Karpas-422 (cell line): ENCODE measurements at regions not wholly inside any gene's neighbourhood (a gene's known extent, or its start where the extent isn't known, plus 50 kb on each side); places are given as distances from the start of the nearest gene placed in this dataset.

Experiments
- DNase-seq: peaks from one replicate; pipeline ENCODE4 v3.0.0-alpha.2; 2015
- H2AFZ ChIP-seq: fragments of 200-600 bp; sonication (generic); 2 replicates; pipeline ENCODE4 v1.6.1; 2014; ENCODE audit warnings: antibody characterized with exemption, low read length, mixed read lengths
- H3K27ac ChIP-seq: fragments of 200-600 bp; sonication (generic); 2 replicates; pipeline ENCODE4 v1.5.1; 2014; ENCODE audit warnings: mild to moderate bottlenecking, low read length, moderate library complexity
- H3K27me3 ChIP-seq: fragments of 200-600 bp; sonication (generic); 2 replicates; pipeline ENCODE4 v1.6.1; 2014; ENCODE audit warnings: low read length, mixed read lengths
- H3K36me3 ChIP-seq: fragments of 200-600 bp; sonication (generic); 2 replicates; pipeline ENCODE4 v1.6.1; 2014; ENCODE audit warnings: low read length, mixed read lengths; ENCODE audit not compliant: insufficient read depth
- H3K4me1 ChIP-seq: fragments of 200-600 bp; sonication (generic); 2 replicates; pipeline ENCODE4 v1.6.1; 2014; ENCODE audit warnings: mild to moderate bottlenecking, low read length, mixed read lengths
- H3K4me2 ChIP-seq: fragments of 200-600 bp; sonication (generic); 2 replicates; pipeline ENCODE4 v1.6.1; 2014; ENCODE audit warnings: low read length, low read depth, mild to moderate bottlenecking; ENCODE audit not compliant: poor library complexity, severe bottlenecking
- H3K4me3 ChIP-seq: fragments of 200-600 bp; sonication (generic); 2 replicates; pipeline ENCODE4 v1.5.1; 2014; ENCODE audit warnings: mild to moderate bottlenecking, antibody characterized with exemption, low read length, mixed read lengths
- H3K79me2 ChIP-seq: fragments of 200-600 bp; sonication (generic); 2 replicates; pipeline ENCODE4 v1.6.1; 2014; ENCODE audit warnings: mild to moderate bottlenecking, low read length, mixed read lengths
- H3K9ac ChIP-seq: fragments of 200-600 bp; sonication (generic); 2 replicates; pipeline ENCODE4 v1.6.0; 2014; ENCODE audit warnings: low read length
- H3K9me2 ChIP-seq: fragments of 200-600 bp; sonication (generic), shearing (Covaris generic); replicated peaks from 2 replicates; pipeline ENCODE4 v1.6.0; 2014; ENCODE audit warnings: mild to moderate bottlenecking, low read length, moderate library complexity; ENCODE audit not compliant: insufficient read depth
- H3K9me3 ChIP-seq: fragments of 300-700, 200-600 bp; sonication (generic); 2 replicates; pipeline ENCODE4 v1.6.1; 2014; ENCODE audit warnings: low read length, mixed read lengths
- H4K20me1 ChIP-seq: fragments of 200-600 bp; sonication (generic); 2 replicates; pipeline ENCODE4 v1.6.1; 2014; ENCODE audit warnings: mild to moderate bottlenecking, antibody characterized with exemption, low read length, low read depth; ENCODE audit not compliant: insufficient read depth

- Histone ChIP-seq H3K4me3 (no peak overlapping the region), H3K9me2 (no peaks in the 10 kb centered on the region), H3K27me3 (no peaks in the 10 kb centered on the region), H4K20me1 (no peaks in the 10 kb centered on the region), H2AFZ (no peak overlapping the region), H3K4me1 (no peaks in the 10 kb centered on the region), H3K9ac (no peak overlapping the region), H3K36me3 (no peaks in the 10 kb centered on the region), H3K79me2 (no peaks in the 10 kb centered on the region), H3K27ac (no peak overlapping the region), H3K4me2 (no peak overlapping the region), H3K9me3 (no peaks in the 10 kb centered on the region)
- DNase-seq: no peak
Measured at GRCh38 chr15:88990185-88990679, 77.1 kb upstream of the MFGE8 start.

- H3K9me3 ChIP-seq: no peaks in the 10 kb centered on the region
- no peaks in the 10 kb centered on the region for H3K79me2 ChIP-seq
- H3K9me2 ChIP-seq: no peaks in the 10 kb centered on the region
- H3K9ac ChIP-seq: no peak overlapping the region
- no peaks in the 10 kb centered on the region for H4K20me1 ChIP-seq
- no peak overlapping the region for H3K27ac ChIP-seq
- no peaks in the 10 kb centered on the region for H3K36me3 ChIP-seq
- no peak overlapping the region for H3K4me3 ChIP-seq
- no peaks in the 10 kb centered on the region for H3K4me1 ChIP-seq
- H3K4me2 ChIP-seq: no peak overlapping the region
- DNase-seq: no peak
- no peak overlapping the region for H2AFZ ChIP-seq
- no peaks in the 10 kb centered on the region for H3K27me3 ChIP-seq
Measured at GRCh38 chr15:88992216-88992615, 79.0 kb upstream of the MFGE8 start.

DNA sequence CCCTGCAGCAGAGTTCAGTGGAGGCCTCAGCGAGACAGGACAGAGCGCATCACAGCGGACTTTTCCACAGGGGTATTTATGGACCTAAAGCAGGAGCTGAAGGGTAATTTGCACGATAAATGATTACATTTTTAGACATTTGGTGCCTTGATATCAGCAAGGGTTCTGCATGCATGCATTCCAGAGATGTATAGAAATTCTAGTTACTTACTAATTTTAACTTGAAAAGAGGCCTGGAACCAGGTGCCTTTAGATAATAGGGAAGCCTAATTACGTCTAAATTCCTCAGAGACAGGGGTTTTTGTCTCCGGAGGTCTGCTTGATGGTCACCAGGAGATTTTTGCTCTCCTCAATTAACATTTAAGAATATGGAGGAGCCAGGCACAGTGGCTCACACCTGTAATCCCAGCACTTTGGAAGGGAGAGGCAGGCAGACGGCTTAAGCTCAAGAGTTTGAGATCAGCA, 79.8 kb upstream of the MFGE8 start:
- no peaks in the 10 kb centered on the region for H3K79me2 ChIP-seq
- no peaks in the 10 kb centered on the region for H3K36me3 ChIP-seq
- no peak for DNase-seq
- no peaks in the 10 kb centered on the region for H3K27me3 ChIP-seq
- no peak overlapping the region for H3K27ac ChIP-seq
- H2AFZ ChIP-seq: no peak overlapping the region
- H3K4me2 ChIP-seq: no peak overlapping the region
- no peaks in the 10 kb centered on the region for H3K9me2 ChIP-seq
- no peaks in the 10 kb centered on the region for H4K20me1 ChIP-seq
- no peak overlapping the region for H3K9ac ChIP-seq
- no peaks in the 10 kb centered on the region for H3K4me1 ChIP-seq
- H3K9me3 ChIP-seq: no peaks in the 10 kb centered on the region
- no peak overlapping the region for H3K4me3 ChIP-seq

- H3K9ac ChIP-seq: no peak overlapping the region
- H3K4me1 ChIP-seq: no peaks in the 10 kb centered on the region
- DNase-seq: no peak
- no peak overlapping the region for H2AFZ ChIP-seq
- no peaks in the 10 kb centered on the region for H3K9me3 ChIP-seq
- no peak overlapping the region for H3K4me3 ChIP-seq
- no peaks in the 10 kb centered on the region for H4K20me1 ChIP-seq
- no peak overlapping the region for H3K4me2 ChIP-seq
- no peak overlapping the region for H3K27ac ChIP-seq
- no peaks in the 10 kb centered on the region for H3K79me2 ChIP-seq
- H3K27me3 ChIP-seq: no peaks in the 10 kb centered on the region
- H3K36me3 ChIP-seq: no peaks in the 10 kb centered on the region
- no peaks in the 10 kb centered on the region for H3K9me2 ChIP-seq
Measured at GRCh38 chr15:88993662-88994061, 80.5 kb upstream of the MFGE8 start.

DNA sequence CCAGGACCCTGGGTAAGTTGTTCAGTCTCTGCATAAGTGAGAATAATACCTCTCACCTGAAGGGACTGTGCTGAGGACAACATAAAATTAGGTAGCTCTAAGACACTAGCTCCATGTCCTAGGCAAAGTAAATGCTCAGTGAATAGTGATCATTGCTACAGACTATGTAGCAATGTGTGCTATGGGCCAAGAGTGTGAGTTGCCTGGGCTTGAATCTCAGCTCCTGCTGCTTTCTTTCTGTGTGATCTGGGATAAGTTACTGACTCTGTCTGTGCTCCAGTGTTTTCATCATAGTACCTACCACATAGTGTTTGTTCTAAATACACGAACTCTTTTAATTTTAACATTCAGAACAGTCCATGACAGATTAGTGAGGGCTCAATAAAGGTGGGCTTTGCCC, 81.1 kb upstream of the MFGE8 start:
- Histone ChIP-seq H3K9me2 (no peaks in the 10 kb centered on the region), H2AFZ (no peak overlapping the region), H3K79me2 (no peaks in the 10 kb centered on the region), H3K36me3 (no peaks in the 10 kb centered on the region), H3K4me3 (no peak overlapping the region), H3K9me3 (no peaks in the 10 kb centered on the region), H3K27me3 (no peaks in the 10 kb centered on the region), H3K27ac (no peak overlapping the region), H3K4me2 (no peak overlapping the region), H3K4me1 (no peaks in the 10 kb centered on the region), H3K9ac (no peak overlapping the region), H4K20me1 (no peaks in the 10 kb centered on the region)
- no peak for DNase-seq

- Histone ChIP-seq H3K4me3 (no peak overlapping the region), H3K36me3 (no peaks in the 10 kb centered on the region), H3K9me3 (no peaks in the 10 kb centered on the region), H2AFZ (no peak overlapping the region), H3K4me1 (no peaks in the 10 kb centered on the region), H3K9me2 (no peaks in the 10 kb centered on the region), H3K27ac (no peak overlapping the region), H3K9ac (no peak overlapping the region), H3K79me2 (no peaks in the 10 kb centered on the region), H3K27me3 (no peaks in the 10 kb centered on the region), H4K20me1 (no peaks in the 10 kb centered on the region), H3K4me2 (no peak overlapping the region)
- no peak for DNase-seq
Measured at GRCh38 chr15:88995449-88995848, 82.3 kb upstream of the MFGE8 start.

DNA sequence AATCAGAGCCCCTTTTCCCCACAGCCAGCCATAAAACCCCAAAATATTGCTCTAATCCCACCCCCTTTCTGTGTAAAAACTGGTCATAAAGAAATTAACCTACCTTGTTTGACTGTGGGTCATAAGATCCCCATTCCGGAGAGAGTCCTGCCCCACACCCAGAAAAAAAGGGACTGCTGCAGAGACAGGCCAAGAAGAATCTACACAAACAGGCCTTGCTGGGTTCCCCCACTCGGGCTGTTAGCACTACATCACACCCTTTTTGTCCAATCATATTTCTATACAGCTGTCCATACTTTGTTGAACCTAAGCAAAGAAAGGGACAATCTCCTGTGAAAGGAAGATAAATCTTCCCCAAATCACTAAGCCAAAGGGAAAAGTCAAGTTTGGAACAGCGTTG, 84.4 kb upstream of the MFGE8 start:
- H3K9me3 ChIP-seq: no peaks in the 10 kb centered on the region
- H3K4me1 ChIP-seq: no peaks in the 10 kb centered on the region
- no peak overlapping the region for H3K27ac ChIP-seq
- no peaks in the 10 kb centered on the region for H3K27me3 ChIP-seq
- H3K9me2 ChIP-seq: no peaks in the 10 kb centered on the region
- H2AFZ ChIP-seq: no peak overlapping the region
- H3K36me3 ChIP-seq: no peaks in the 10 kb centered on the region
- no peak overlapping the region for H3K4me2 ChIP-seq
- no peaks in the 10 kb centered on the region for H3K79me2 ChIP-seq
- H3K4me3 ChIP-seq: no peak overlapping the region
- H4K20me1 ChIP-seq: no peaks in the 10 kb centered on the region
- no peak for DNase-seq
- no peak overlapping the region for H3K9ac ChIP-seq

DNA sequence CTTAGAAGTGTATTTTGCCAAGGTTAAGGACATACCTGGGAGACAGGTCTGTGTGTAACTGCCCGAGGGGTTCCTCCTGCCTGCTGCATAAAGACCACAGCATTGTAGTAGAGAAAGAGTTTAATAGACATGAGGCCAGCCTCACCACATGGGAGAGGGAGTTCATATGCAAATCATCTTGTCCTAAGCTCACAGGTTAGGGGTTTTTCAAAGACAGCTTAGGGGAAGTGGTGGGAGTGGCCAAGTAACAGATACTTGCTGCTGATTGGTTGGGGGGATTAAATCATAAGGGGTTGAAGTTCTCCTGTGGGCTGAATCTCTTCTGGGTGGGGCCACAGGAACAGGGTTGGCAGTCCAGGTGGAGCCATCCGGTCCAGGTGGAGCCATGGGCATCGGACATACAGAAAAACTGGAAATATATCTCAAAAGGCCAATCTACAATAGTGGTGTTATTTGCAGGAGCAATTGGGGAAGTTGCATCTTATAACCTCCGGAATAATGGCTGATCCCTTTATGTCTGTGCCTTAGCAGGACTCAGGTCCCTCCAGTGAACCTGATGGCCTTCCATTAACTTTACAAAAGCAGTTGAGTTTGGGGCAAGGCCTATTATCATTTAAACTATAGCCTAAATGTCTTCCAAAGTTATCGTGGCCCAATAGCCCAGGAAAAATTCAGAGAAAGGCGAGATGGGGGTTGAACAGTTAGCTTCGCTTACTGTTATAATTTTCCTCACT, 86.0 kb upstream of the MFGE8 start:
- Histone ChIP-seq H3K4me3 (no peak overlapping the region), H4K20me1 (no peaks in the 10 kb centered on the region), H3K27me3 (no peaks in the 10 kb centered on the region), H3K4me2 (no peak overlapping the region), H3K4me1 (no peaks in the 10 kb centered on the region), H2AFZ (no peak overlapping the region), H3K9ac (no peak overlapping the region), H3K27ac (no peak overlapping the region), H3K9me3 (no peaks in the 10 kb centered on the region), H3K79me2 (no peaks in the 10 kb centered on the region), H3K9me2 (no peaks in the 10 kb centered on the region), H3K36me3 (no peaks in the 10 kb centered on the region)
- DNase-seq: peak; percentile 60
